ENCODE measurements at regions not wholly inside any gene's neighbourhood (a gene's known extent, or its start where the extent isn't known, plus 50 kb on each side); places are given as distances from the start of the nearest gene placed in this dataset.

- no peak for DNase-seq
Observed at GRCh38 chr10:128866551-128866950, 600.5 kb upstream of the MGMT start.

GRCh38 chr10:128867210-128867609 is 599.8 kb upstream of the MGMT start:
- DNase-seq: no peak

GRCh38 chr10:128867819-128868218 is 599.2 kb upstream of the MGMT start:
- DNase-seq: no peak

- DNase-seq: no peak
Observed at GRCh38 chr10:128868481-128868880, 598.6 kb upstream of the MGMT start.

GRCh38 chr10:128869101-128869749 is 597.8 kb upstream of the MGMT start:
- DNase-seq: no peak

GRCh38 chr10:128870830-128871597 is 596.0 kb upstream of the MGMT start:
- no peak for DNase-seq

GRCh38 chr10:128871671-128872231 is 595.3 kb upstream of the MGMT start:
- no peak for DNase-seq

GRCh38 chr10:128873411-128874054 is 593.5 kb upstream of the MGMT start:
- DNase-seq: no peak

GRCh38 chr10:128874331-128874730 is 592.7 kb upstream of the MGMT start:
- no peak for DNase-seq

- DNase-seq: no peak
Observed at GRCh38 chr10:128875030-128875744, 591.9 kb upstream of the MGMT start.

GRCh38 chr10:128875956-128876736 is 590.9 kb upstream of the MGMT start:
- no peak for DNase-seq

- DNase-seq: no peak
Observed at GRCh38 chr10:128877141-128877540, 589.9 kb upstream of the MGMT start.

- no peak for DNase-seq
Observed at GRCh38 chr10:128877936-128878335, 589.1 kb upstream of the MGMT start.

GRCh38 chr10:128879030-128879429 is 588.0 kb upstream of the MGMT start:
- DNase-seq: no peak

GRCh38 chr10:128879441-128880140 is 587.5 kb upstream of the MGMT start:
- no peak for DNase-seq

GRCh38 chr10:128880159-128880725 is 586.8 kb upstream of the MGMT start:
- DNase-seq: no peak

GRCh38 chr10:128881086-128881485 is 586.0 kb upstream of the MGMT start:
- no peak for DNase-seq

GRCh38 chr10:128883231-128884032 is 583.6 kb upstream of the MGMT start:
- no peak for DNase-seq

- no peak for DNase-seq
Observed at GRCh38 chr10:128884033-128884425, 583.0 kb upstream of the MGMT start.

GRCh38 chr10:128884496-128885072 is 582.5 kb upstream of the MGMT start:
- no peak for DNase-seq
